Upper lobe of right lung (tissue), 1 donor: ENCODE measurements at regions not wholly inside any gene's neighbourhood (a gene's known extent, or its start where the extent isn't known, plus 50 kb on each side); places are given as distances from the start of the nearest gene placed in this dataset.

Source experiments
- ATAC-seq: fragments of 200-7000 bp; cut with Tn5 transposase; one replicate; pipeline ENCODE4 v1.9.1; 2020; ENCODE audit warnings: mild to moderate bottlenecking, moderate library complexity
- DNase-seq: peaks from one replicate; pipeline ENCODE4 v3.0.0-alpha.2; 2020
- H3K27ac ChIP-seq: fragments of 200-600 bp; one replicate; pipeline ENCODE4 v1.8.0; 2022
- H3K27me3 ChIP-seq: fragments of 200-600 bp; one replicate; pipeline ENCODE4 v1.8.0; 2022; ENCODE audit warnings: mild to moderate bottlenecking
- H3K36me3 ChIP-seq: fragments of 200-600 bp; one replicate; pipeline ENCODE4 v1.8.0; 2022
- H3K4me1 ChIP-seq: fragments of 200-600 bp; one replicate; pipeline ENCODE4 v1.8.0; 2022
- H3K4me3 ChIP-seq: fragments of 200-600 bp; one replicate; pipeline ENCODE4 v1.8.0; 2022; ENCODE audit warnings: mild to moderate bottlenecking
- H3K9me3 ChIP-seq: fragments of 200-600 bp; one replicate; pipeline ENCODE4 v1.8.0; 2022
- intact Hi-C: fragments of 100-400 bp; cut with DNase I; formaldehyde crosslinking; loops from one replicate; pipeline ENCODE4 v1.11.0; 2022
- TF ChIP-seq, protein P1 (sequence below): fragments of 200-600 bp; IDR thresholded peaks from one replicate; pipeline ENCODE4 v1.8.0; 2022; ENCODE audit warnings: antibody characterized with exemption
- donor health status: DM: no; HTN: yes; CAD: no; lungs with severe emphysema.

DNA sequence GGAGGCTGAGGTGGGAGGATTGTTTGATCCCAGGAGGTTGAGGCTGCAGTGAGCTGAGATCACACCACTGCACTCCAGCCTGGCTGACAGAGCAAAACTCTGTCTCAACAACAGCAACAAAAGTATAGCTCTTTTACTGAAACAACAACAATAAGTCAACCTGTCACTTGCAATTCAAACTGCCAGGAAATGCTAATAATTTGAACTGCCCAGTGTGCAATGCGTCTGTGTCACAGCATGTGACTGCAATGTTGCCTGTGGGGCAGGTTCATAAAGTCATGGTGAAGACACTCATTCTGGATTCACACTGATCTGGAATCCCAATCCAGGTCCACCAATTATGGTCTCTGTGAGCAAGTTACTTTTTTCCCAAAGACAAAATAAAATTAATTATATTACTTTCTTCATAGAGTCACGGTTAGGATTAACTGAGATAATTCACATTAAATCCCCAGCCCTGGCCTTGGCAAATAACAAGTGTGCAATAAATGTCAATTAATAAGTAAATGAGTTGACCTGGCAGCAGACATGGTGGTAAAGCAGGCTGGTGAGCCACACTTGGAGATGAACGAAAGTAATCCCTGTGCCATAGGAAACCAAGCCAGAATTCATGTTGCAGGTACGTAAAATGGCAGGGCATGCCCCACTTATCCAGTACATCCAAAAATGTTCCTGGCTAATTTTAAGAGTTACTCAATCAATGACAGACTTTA is 89.1 kb upstream of the CPSF6 start:
- intact Hi-C loops: no loop called here
- ATAC-seq: no peak
- TF ChIP-seq, protein P1, sequence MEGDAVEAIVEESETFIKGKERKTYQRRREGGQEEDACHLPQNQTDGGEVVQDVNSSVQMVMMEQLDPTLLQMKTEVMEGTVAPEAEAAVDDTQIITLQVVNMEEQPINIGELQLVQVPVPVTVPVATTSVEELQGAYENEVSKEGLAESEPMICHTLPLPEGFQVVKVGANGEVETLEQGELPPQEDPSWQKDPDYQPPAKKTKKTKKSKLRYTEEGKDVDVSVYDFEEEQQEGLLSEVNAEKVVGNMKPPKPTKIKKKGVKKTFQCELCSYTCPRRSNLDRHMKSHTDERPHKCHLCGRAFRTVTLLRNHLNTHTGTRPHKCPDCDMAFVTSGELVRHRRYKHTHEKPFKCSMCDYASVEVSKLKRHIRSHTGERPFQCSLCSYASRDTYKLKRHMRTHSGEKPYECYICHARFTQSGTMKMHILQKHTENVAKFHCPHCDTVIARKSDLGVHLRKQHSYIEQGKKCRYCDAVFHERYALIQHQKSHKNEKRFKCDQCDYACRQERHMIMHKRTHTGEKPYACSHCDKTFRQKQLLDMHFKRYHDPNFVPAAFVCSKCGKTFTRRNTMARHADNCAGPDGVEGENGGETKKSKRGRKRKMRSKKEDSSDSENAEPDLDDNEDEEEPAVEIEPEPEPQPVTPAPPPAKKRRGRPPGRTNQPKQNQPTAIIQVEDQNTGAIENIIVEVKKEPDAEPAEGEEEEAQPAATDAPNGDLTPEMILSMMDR: no peak

DNA sequence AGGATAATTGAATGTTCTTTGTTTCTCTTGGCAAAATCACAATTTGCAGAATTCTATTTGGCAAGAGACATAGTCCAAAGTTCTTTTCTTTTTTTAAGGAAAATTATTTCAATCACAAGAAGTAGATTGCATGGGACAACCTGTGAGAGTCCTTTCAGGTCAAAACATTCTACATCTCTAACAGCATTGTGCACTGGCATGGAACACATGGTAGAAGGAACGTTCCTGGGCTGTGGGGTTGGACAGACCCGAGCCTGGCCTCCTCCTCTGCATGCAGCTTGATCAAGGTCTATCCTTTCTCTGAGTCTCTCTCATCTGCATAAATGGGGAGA is 88.6 kb upstream of the CPSF6 start:
- H3K4me1 ChIP-seq: peaks cover 6% of the 10 kb centered on the region
- H3K27ac ChIP-seq: no peak overlapping the region
- no peaks in the 10 kb centered on the region for H3K9me3 ChIP-seq
- ATAC-seq (no peak), DNase-seq (no peak)
- TF ChIP-seq, protein P1: no peak
- no peaks in the 10 kb centered on the region for H3K27me3 ChIP-seq
- no peak overlapping the region for H3K4me3 ChIP-seq
- intact Hi-C loops: no loop called here
- H3K36me3 ChIP-seq: no peaks in the 10 kb centered on the region

More for the DNA sequence above, 89.1 kb upstream of the CPSF6 start:
- Histone ChIP-seq H3K27ac (no peak overlapping the region), H3K27me3 (no peaks in the 10 kb centered on the region), H3K36me3 (no peaks in the 10 kb centered on the region), H3K4me1 (peaks cover 6% of the 10 kb centered on the region), H3K9me3 (no peaks in the 10 kb centered on the region), H3K4me3 (no peak overlapping the region)
- DNase-seq: no peak

DNA sequence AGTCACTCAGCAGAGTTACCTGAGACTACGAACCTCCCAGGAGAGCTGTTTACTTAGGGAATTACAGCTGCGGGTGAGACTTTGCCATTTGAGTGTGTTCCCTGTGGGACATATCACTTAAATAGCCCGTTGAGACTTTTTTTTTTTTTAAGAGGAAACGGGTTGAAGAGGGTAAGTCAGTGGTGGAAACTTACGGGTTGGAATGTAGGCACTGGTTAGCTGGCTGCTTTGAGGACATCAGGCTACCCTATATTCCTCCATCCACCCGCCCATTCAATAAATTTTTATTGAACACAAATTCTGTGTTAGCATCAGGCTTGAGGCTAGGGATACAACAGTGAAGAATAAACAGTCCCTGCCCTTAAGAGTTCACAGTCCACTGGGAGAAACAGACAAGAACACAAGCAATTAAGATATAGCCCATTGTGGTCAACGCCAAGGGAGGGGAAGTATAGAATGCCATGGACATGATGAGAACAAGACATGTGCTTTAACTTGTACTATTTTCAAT is 88.1 kb upstream of the CPSF6 start:
- intact Hi-C loops: no loop called here
- no peaks in the 10 kb centered on the region for H3K9me3 ChIP-seq
- no peaks in the 10 kb centered on the region for H3K36me3 ChIP-seq
- no peak overlapping the region for H3K27ac ChIP-seq
- H3K27me3 ChIP-seq: no peaks in the 10 kb centered on the region
- no peak overlapping the region for H3K4me3 ChIP-seq
- peak; percentile 41 for ATAC-seq
- peaks cover 6% of the 10 kb centered on the region for H3K4me1 ChIP-seq
- no peak for DNase-seq
- TF ChIP-seq, protein P1: no peak

DNA sequence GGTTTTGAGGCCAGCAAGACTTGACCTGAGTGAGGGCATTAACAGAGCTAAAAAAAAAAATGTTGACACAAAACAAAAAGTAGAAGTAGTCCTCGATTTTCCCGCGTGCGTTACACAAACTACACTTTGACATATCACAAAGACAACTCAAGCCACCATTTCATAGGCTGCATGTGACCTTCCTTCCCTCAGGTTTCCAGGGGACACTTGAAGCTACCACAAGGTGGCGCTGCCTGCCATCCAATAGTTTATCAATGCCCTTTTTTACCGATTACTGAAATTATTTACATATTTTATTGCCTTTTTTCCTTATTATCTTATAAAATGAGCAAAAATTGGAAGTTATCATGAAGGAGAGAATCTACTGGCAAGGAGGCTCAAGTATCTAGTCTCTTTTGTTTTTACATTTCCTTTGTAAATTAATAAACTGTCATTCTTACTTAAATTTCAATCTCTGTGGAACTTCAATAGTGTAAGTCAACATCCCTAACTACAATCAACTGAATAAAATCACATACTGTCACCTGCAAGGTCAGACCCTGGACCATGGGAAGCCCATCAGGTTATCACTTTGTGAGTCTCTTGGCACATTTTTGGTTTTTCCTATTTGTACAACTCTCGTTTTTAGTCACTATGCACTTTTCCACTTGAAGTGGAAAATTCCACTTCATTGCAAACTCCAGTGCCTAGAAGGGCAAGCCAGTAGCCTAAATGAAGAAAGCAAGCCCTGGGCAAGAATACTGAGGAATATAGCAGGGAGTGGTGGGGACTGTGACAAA is 84.6 kb upstream of the CPSF6 start:
- no peak overlapping the region for H3K4me3 ChIP-seq
- no peaks in the 10 kb centered on the region for H3K9me3 ChIP-seq
- intact Hi-C loops: loop anchor here (5.0 kb wide), 1 partner anchor 98 kb away; no protein-coding TSS in a partner anchor
- H3K27ac ChIP-seq: no peak overlapping the region
- no peaks in the 10 kb centered on the region for H3K27me3 ChIP-seq
- peak; percentile 72 for DNase-seq
- ATAC-seq: peak; percentile 77
- TF ChIP-seq, protein P1: peak; percentile 95
- peaks cover 10% of the 10 kb centered on the region for H3K4me1 ChIP-seq
- no peaks in the 10 kb centered on the region for H3K36me3 ChIP-seq

DNA sequence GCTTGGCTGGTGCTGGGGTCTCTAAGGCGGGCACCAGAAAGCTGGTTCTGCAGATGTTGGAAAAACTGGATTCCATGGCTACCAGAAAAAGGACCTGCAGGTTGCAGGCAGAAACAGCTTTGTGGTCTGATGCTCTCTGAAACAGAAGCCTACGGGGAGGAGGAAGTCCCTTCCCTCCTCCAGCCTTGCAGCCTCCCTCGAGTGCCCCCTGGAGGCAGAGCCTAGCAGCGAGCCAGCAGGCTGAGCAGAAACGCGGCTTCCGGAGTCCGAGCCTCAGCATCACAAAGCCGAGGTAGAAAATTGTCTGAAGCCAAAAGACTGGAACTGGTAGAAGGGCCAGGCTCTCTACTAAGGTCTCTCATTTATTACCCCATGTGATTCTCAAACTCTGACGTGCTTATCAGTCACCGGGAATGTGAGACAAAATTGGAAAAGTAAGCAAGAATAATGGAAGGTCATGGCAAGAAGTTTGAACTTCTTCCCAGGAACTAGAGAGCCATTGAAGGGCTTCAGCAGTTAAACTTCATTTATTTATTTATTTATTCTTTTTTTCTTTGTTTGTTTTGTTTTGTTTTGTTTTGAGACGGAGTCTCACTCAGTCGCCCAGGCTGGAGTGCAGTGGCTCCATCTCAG is 82.2 kb upstream of the CPSF6 start:
- ATAC-seq (peak; percentile 99), DNase-seq (peak; percentile 94)
- Histone ChIP-seq H3K36me3 (no peaks in the 10 kb centered on the region), H3K4me1 (peaks cover 10% of the 10 kb centered on the region), H3K4me3 (no peak overlapping the region), H3K27me3 (no peaks in the 10 kb centered on the region), H3K27ac (no peak overlapping the region), H3K9me3 (no peaks in the 10 kb centered on the region)
- TF ChIP-seq, protein P1: peak; percentile 93
- intact Hi-C loops: loop anchor here (5.0 kb wide), 1 partner anchor 95 kb away; no protein-coding TSS in a partner anchor
